Activated naive CD4-positive, alpha-beta T cell treated with anti-CD3 and anti-CD28 coated beads, Interleukin-2, amount 50 U/mL, for 72 hours (primary cell): ENCODE measurements at regions not wholly inside any gene's neighbourhood (a gene's known extent, or its start where the extent isn't known, plus 50 kb on each side); places are given as distances from the start of the nearest gene placed in this dataset.

Source experiments
- ATAC-seq, 2 donors: fragments of 150-1000 bp; cut with Tn5 transposase; 2 replicates each; pipeline ENCODE4 v1.10.0; 2021; ENCODE audit warnings: mild to moderate bottlenecking in 2 of 2, moderate library complexity in 2 of 2
- DNase-seq, 2 donors: peaks; one replicate each; pipeline ENCODE4 v3.0.0; 2021 to 2022; ENCODE audit warnings: low spot score in 2 of 2
- H3K27ac Mint-ChIP-seq, 2 donors: one replicate each; pipeline ENCODE4 v1.8.0; 2022; ENCODE audit warnings: mild to moderate bottlenecking in 2 of 2, mixed read lengths in 2 of 2
- H3K36me3 Mint-ChIP-seq, 2 donors: one replicate each; pipeline ENCODE4 v1.8.0; 2022; ENCODE audit warnings: mixed read lengths in 2 of 2
- H3K9me3 Mint-ChIP-seq, 2 donors: one replicate each; pipeline ENCODE4 v1.8.0; 2022; ENCODE audit warnings: mixed read lengths in 2 of 2

DNA sequence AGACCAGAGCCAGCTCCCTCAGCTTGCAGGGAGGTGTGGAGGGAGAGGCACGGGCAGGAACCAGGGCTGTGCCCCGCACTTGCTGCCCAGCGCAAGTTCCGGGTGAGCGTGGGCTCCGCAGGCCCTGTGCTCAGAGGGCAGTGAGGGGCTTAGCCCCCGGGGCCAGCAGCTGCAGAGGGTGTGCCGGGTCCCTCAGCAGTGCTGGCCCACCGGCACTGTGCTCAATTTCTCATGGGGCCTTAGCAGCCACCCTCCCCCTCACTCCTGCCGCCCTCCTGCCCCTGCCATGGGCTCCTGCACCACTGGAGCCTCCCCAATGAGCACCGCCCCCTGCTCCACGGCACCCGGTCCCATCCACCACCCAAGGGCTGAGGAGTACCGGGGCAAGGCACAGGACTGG lies 104.6 kb upstream of the SRD5A3 start:
- ATAC-seq = no peak
- Mint-ChIP-seq H3K36me3 (peaks cover 10 to 18% of the 10 kb centered on the region in 2 donors), H3K27ac (no peak overlapping the region), H3K9me3 (peaks cover 13 to 15% of the 10 kb centered on the region in 2 donors)
- no peak for DNase-seq

DNA sequence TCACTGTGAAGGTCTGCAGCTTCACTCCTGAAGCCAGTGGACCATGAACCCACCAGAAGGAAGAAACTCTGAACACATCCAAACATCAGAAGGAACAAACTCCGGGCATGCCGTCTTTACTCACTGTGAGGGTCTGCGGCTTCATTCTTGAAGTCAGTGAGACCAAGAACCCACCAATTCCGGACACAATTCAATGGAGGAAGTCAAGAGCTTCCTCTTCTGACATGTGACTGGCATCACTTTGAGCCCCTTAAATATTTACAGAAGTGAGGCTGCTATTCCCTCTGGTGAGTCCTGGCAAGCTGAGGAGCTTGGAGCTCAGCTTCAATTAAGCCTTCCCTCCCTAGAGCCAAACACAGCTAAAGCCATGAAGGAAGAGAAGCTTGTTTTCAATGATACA lies 103.5 kb upstream of the SRD5A3 start:
- peaks cover 13 to 15% of the 10 kb centered on the region in 2 donors for H3K9me3 Mint-ChIP-seq
- H3K36me3 Mint-ChIP-seq = peaks cover 10 to 18% of the 10 kb centered on the region in 2 donors
- ATAC-seq = no peak
- H3K27ac Mint-ChIP-seq = no peak overlapping the region
- DNase-seq = no peak

DNA sequence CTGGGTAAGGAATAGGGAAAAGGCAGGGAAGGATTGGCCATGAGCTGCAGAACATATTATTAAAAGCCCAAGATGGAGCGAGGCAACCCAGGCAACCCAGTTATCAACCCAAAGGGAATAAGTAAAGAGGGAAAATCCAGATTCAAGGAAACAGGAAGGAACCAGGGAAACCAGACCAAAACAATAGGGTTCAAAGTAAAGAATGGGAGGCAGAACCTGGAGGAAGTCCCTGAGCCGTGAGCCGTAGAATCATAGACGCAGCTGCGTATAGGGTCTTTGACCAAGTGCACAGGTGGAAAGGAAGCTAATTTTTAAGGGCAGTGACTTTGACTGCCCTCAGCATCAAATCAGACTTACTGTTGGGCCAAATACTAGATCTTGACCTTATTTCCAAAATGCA lies 98.5 kb upstream of the SRD5A3 start:
- H3K27ac Mint-ChIP-seq = no peak overlapping the region
- peaks cover 0 to 4% of the 10 kb centered on the region in 2 donors for H3K9me3 Mint-ChIP-seq
- DNase-seq (no peak), ATAC-seq (no peak)
- peaks cover 0 to under 1% of the 10 kb centered on the region in 2 donors for H3K36me3 Mint-ChIP-seq

DNA sequence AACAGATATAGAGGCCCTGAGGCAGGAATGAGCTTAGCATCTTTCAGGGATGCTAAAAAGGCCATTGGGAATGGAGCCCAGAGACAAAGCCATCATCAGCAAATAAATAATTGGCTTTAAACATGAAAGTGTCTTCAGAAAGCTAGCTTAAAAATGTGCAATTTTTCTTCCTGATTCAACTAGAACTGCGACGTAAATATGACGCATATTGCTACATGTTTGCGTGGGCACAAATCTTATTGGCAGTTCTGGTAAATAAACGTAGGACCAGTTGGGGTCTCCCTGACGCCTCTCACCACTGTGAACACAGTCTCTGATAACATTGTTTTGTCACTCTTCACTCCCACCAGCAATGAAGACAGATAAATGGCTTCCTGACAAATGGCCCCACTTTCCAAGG lies 97.3 kb upstream of the SRD5A3 start:
- H3K36me3 Mint-ChIP-seq = no peaks in the 10 kb centered on the region

DNA sequence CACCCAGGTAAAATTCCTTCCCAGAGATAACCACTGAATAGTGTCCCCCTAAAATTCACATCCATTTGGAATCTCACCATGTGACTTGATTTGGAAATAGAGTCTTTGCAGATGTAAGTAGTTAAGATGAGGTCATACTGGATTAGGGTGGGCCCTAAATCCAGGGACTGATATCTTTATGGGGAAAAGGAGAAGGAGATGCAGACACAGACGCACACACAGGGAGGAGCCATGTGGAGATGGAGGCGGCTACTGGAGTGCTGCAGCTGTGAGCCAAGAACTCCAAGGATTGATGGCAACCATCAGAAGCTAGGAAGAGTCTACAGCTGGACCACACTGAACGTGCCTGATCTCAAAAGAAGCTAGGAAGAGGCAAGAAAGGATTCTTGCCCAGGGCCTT lies 96.6 kb upstream of the SRD5A3 start:
- no peak for DNase-seq
- no peaks in the 10 kb centered on the region for H3K36me3 Mint-ChIP-seq
- ATAC-seq = no peak
- H3K9me3 Mint-ChIP-seq = peaks cover 0 to 4% of the 10 kb centered on the region in 2 donors
- no peak overlapping the region for H3K27ac Mint-ChIP-seq

More for the DNA sequence above, 97.3 kb upstream of the SRD5A3 start:
- no peak overlapping the region for H3K27ac Mint-ChIP-seq
- H3K9me3 Mint-ChIP-seq = peaks cover 0 to 4% of the 10 kb centered on the region in 2 donors
- ATAC-seq = no peak
- no peak for DNase-seq

DNA sequence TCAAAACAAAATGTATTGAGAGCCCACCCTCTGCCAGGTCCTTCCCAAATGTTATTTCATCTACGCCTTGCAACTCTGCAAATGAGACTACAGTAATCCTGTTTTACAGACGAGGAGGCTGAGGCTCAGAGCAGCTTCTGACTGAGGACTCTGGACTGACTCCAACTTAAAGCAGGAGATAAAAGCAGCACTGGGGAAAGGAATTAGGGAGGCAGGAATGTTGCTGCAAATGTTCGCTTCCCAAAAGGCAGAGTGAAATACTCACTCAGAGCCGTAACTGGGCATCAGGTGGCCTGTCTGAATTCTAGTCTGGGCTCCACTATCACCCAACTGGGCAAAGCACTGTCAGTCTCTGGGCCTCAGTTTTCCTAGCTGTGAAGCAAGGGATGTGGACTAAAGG lies 94.7 kb upstream of the SRD5A3 start:
- H3K9me3 Mint-ChIP-seq = peaks cover 0 to 4% of the 10 kb centered on the region in 2 donors
- ATAC-seq = no peak
- no peaks in the 10 kb centered on the region for H3K36me3 Mint-ChIP-seq
- H3K27ac Mint-ChIP-seq = no peak overlapping the region
- no peak for DNase-seq

DNA sequence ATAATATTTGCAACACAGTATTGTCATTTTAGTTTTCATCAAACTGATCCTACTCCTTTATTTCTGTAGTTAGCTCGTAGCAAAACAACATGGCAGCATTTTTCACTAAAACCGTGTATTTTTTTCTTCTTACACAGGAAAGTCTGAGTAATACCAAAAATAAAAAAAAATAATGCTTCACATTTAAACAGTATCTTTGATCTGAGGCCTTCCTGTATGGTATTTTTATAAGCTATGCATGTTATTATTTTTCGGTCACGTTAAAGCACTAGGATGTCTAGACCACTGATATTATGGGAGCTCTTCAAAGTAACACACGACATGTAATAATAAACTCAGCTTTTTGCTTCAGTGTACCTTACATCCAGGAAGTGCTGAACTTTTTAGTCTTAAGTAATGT lies 94.1 kb upstream of the SRD5A3 start:
- no peaks in the 10 kb centered on the region for H3K36me3 Mint-ChIP-seq
- DNase-seq (no peak), ATAC-seq (no peak)
- no peak overlapping the region for H3K27ac Mint-ChIP-seq
- peaks cover 0 to 4% of the 10 kb centered on the region in 2 donors for H3K9me3 Mint-ChIP-seq

DNA sequence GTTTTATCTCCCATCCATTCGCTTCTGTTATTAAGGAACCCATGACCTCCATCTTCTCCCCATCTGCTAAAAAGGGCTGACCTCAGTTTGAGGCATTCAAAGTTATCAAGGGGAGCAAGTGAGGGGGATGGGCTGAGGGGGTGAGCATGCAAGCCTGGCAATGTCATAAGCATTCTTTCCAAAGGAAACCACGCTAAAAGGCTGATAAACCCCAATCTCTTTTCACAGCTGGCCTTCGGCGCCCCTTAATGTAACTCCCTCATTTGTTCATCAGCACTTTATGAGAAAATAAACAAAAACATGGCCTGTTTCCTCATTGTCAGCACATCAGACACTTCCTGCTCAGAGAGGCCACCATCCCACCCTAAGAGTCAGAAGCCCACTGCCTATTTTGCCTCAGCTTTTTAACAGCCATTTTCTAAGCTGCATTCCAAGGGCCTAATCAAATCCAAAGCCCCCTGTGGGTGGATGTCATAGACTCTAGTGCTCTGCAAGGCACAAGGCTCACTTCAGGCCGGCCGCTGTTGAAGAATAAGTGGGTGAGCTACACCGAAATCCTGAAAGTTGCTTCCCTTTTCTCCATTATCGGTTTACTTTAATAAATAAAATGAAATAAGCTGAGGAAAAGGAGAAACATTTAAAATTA lies 92.0 kb upstream of the SRD5A3 start:
- no peak for DNase-seq
- H3K36me3 Mint-ChIP-seq = no peaks in the 10 kb centered on the region

DNA sequence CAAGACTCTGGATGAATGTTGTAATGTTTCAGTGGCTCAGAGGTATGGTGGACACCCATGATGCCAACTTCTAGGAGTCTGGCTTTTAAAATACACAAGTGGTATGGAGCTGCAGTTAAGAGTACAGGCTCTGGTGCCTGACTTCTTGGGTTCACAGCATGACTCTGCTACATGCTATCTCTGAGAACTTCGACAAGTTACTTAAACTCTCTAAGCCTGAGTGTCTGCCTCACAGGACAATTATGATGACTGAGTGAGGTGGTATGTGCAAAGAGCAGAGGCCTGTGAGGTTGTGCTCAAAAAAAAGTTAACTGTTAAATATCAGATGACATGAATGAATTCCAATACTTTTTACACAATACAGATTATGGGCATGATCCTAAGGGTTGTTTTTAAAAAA lies 90.9 kb upstream of the SRD5A3 start:
- ATAC-seq = no peak

More for the DNA sequence above, 92.0 kb upstream of the SRD5A3 start:
- Mint-ChIP-seq H3K9me3 (peaks cover 0 to 4% of the 10 kb centered on the region in 2 donors), H3K27ac (no peak overlapping the region)
- no peak for ATAC-seq

DNA sequence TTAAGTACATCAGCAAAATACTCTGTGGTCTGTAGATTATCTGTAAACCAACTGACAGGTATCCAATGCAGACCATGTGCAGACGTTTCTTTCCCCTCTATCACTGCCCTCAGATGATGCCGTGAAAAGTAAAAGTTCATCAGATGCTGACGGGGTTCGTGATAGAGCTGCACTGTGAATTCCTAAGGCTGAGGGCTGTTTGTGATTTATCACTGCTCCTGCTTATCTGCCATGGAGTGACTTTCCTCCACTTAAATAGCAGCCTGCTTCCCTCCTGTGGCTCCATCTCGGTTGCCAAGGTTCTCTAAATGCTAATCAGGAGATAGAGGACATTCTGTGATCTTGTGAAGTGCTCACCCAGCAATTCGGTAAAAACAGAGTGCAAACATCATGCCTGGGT lies 89.3 kb upstream of the SRD5A3 start:
- no peaks in the 10 kb centered on the region for H3K36me3 Mint-ChIP-seq
- no peak overlapping the region for H3K27ac Mint-ChIP-seq
- no peaks in the 10 kb centered on the region for H3K9me3 Mint-ChIP-seq
- DNase-seq (no peak), ATAC-seq (no peak)

More for the DNA sequence above, 90.9 kb upstream of the SRD5A3 start:
- no peaks in the 10 kb centered on the region for H3K9me3 Mint-ChIP-seq
- no peak overlapping the region for H3K27ac Mint-ChIP-seq
- H3K36me3 Mint-ChIP-seq = no peaks in the 10 kb centered on the region
- no peak for DNase-seq

DNA sequence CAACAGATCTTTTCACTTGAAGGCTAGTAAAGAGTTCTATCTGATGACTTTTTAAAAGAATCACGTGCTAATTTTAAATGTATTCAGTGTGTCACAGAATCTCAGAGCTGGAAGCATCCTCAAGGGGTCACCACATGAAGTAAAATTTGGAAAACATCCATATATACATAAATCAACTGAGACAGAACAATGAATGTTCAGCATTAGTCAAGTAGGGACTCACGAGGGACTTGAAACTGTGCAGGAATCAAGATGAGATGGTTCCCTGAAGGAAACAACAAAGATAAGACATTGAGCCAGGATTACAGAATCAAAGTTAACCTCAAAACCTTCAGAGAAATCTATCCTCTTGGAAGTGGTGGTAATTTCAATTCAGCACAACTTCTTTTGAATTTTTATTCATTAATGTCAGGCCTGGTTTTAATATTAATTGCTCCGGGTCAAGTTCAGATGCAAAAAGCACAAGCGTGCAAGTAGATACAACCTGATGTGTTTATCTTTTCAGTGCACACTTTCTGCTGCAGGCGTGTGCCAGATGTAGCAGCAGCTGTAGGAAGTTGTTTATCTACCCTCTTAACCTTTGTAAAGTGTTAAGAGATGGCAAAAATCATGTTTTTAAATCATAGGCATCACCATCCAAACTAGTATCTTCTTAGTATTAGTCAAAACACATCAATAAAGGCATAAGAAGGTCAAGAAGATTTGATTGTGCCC lies 87.7 kb upstream of the SRD5A3 start:
- DNase-seq = no peak
- H3K9me3 Mint-ChIP-seq = no peaks in the 10 kb centered on the region
- H3K27ac Mint-ChIP-seq = no peak overlapping the region
- no peaks in the 10 kb centered on the region for H3K36me3 Mint-ChIP-seq
- ATAC-seq = no peak

DNA sequence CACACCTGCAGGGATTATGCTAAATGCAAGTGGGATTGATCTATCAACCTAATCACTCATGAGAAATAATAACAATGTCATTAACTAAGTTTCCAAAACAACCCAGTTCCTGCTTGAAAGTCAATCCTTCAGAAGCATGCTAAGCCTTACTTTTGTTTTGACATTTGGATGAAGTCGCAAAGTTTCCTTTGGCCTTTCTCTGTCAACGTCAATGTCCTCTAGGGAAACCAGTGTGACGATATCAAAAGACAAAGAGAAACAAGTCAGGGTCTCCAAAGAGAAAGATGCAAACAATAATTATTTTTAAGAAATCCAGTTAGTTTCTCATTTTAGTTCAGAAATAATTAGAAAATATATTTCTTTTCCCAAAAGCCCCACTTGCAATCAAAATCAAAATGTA lies 86.7 kb upstream of the SRD5A3 start:
- no peaks in the 10 kb centered on the region for H3K9me3 Mint-ChIP-seq
- no peaks in the 10 kb centered on the region for H3K36me3 Mint-ChIP-seq
- no peak overlapping the region for H3K27ac Mint-ChIP-seq
- ATAC-seq (no peak), DNase-seq (no peak)

DNA sequence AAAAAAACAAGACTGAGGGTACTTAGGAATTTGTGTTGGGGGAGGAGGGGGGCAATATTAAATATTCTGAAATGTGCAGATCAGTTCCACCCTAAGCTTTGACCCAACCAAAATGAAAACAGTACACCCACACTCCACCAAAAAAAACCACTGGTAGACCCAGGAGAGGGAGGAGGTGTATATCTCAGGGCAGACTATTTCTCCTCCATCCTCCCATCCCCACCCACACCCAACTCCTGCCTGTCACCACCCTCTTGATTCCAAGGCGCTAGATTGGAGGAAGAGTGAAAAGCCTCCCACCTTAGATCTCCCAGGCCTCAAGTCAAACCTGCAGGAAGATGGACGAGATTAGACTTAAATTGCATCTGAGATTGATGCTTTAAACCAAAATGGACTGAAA lies 76.6 kb upstream of the SRD5A3 start:
- ATAC-seq = no peak
- H3K36me3 Mint-ChIP-seq = no peaks in the 10 kb centered on the region
- H3K9me3 Mint-ChIP-seq = no peaks in the 10 kb centered on the region
- no peak overlapping the region for H3K27ac Mint-ChIP-seq
- DNase-seq = no peak

DNA sequence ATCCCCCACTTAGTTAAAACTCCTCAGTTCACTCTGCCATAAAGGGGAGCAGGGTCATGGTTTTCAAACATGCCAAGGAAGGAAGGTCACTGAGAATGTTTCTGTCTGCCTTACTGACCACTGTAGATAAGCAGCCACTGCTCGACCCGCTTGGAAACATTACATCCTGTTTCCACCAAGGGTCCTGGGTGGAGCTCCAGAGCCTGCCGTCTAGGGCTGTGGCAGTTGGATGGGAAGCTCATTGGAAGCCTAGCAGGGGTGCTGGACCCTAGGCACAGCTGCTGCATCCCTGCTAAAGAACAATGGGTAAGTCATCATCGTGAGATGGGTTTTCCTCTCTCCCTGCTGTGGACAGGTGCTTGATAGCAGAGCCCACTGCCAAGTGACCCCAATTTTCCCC lies 76.0 kb upstream of the SRD5A3 start:
- Mint-ChIP-seq H3K36me3 (no peaks in the 10 kb centered on the region), H3K9me3 (no peaks in the 10 kb centered on the region), H3K27ac (no peak overlapping the region)
- DNase-seq = no peak
- ATAC-seq = no peak

DNA sequence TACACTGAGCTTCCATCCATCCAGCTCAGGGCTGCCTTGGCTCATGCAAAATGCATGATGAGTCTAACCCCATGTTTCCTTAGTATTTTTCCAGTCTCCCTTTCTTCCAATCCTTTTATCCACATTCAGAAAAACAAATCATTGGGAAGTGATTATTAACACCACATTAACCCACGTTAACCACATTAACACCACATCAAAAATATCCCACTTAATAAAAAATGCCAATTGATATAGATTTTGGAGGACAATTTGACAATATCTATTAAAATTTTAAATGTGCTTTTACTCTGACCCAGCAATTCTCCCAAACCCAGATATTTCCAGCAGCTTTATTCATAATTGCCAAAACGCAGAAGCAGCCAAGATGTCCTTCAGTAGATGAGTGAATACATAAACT lies 75.6 kb upstream of the SRD5A3 start:
- Mint-ChIP-seq H3K36me3 (no peaks in the 10 kb centered on the region), H3K9me3 (no peaks in the 10 kb centered on the region), H3K27ac (no peak overlapping the region)
- ATAC-seq = no peak
- DNase-seq = no peak

DNA sequence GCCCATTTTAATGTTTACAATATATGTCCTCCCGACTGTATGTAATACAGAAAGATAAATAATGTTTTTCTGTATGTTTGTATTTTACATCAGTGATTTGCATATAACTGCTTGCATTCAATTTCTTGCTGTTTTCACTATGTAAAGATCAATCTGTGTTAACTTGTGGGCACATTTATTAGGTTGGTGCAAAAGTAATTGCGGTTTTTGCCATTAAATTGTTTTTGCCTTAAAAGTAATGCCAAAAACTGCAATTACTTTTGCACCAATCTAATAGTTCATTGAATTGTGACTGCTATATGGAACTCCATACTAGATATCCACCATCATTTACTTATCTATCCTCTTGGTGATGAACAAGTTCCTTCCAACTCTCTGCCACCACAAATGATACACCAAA lies 73.9 kb upstream of the SRD5A3 start:
- no peaks in the 10 kb centered on the region for H3K36me3 Mint-ChIP-seq
- H3K9me3 Mint-ChIP-seq = no peaks in the 10 kb centered on the region
- H3K27ac Mint-ChIP-seq = no peak overlapping the region
- DNase-seq (no peak), ATAC-seq (no peak)

DNA sequence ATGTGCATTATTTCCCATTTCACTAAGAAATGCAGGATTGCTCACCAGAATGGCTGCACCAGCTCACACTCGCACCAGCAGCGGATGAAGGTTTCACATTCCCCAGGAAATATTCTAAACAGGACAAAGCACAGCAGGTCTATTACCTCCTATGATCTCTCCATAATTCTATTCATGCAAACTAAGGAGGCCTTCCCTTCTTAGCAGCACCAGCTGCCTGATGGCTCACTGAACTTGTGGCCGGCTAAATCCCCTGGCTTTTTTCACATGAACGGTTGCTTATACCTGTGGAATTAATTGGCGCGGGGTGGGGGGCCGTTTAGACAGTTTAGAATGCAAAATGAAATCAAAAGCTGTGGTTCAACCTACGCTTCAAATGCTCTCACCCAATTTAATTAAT lies 73.5 kb upstream of the SRD5A3 start:
- H3K36me3 Mint-ChIP-seq = no peaks in the 10 kb centered on the region
- no peaks in the 10 kb centered on the region for H3K9me3 Mint-ChIP-seq

DNA sequence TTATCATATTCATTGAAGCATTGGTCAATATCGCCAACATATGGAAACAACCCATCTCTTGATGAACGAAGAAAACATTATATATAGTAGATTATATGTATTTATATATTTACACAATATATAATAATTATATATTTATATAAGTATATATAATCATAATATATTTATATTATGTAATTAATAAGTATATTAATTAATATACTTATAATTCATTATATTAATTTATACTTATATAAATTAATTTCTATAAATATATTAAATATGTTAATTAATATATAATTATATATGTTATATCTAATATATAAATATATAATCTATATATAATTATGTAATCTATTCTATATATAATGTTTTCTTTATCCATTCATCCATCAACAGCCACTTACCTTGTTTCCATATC lies 69.0 kb upstream of the SRD5A3 start:
- no peak for DNase-seq
- Mint-ChIP-seq H3K36me3 (peaks cover 7 to 13% of the 10 kb centered on the region in 2 donors), H3K9me3 (peaks cover 7 to 9% of the 10 kb centered on the region in 2 donors), H3K27ac (no peak overlapping the region)
- ATAC-seq = no peak

More for the DNA sequence above, 73.5 kb upstream of the SRD5A3 start:
- H3K27ac Mint-ChIP-seq = no peak overlapping the region
- DNase-seq (no peak), ATAC-seq (no peak)
